ENCODE measurements at regions not wholly inside any gene's neighbourhood (a gene's known extent, or its start where the extent isn't known, plus 50 kb on each side); places are given as distances from the start of the nearest gene placed in this dataset.

DNA sequence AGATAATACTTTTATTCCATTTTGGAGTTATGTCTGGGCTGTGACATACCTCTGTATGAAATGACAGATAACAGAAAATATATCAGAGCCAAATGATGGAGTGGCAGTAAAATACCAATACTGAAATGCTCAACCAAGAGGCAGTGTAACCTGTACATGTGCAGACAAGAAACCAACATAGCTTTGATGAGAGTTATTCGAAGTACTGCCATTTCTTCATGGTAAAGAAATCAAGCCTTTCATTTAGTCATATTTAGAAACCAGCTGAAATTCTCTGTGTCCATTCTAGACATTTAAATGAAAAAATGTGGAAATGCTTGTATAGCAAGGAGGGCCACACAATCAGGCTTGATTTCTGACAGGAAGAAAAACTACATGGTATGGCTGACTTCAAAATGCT lies 127.1 kb upstream of the PTPRZ1 start:
- H3K9me3 ChIP-seq (ENCODE audit: control insufficient read depth, low read depth, low read length) = no peaks in the 10 kb centered on the region
- dilution Hi-C loops (cut with MboI; ENCODE audit: extremely low pct_ligation_motif_present, low sequenced_read_pairs) = no loop called here
- no peaks in the 10 kb centered on the region for H3K36me3 ChIP-seq (ENCODE audit: control insufficient read depth in 2 of 2, extremely low read depth in 1 of 2, insufficient read depth in 2 of 2, low read length in 2 of 2)
- H3K4me1 ChIP-seq (ENCODE audit: control insufficient read depth, extremely low read depth, insufficient read depth, low read length) = peaks cover 33% of the 10 kb centered on the region
- no peaks in the 10 kb centered on the region for H3K79me2 ChIP-seq (ENCODE audit: control insufficient read depth, insufficient read depth, low read length)
- no peak overlapping the region for H2AFZ ChIP-seq (ENCODE audit: control insufficient read depth, low read length)
- FAIRE-seq = peak; percentile 44
- no peak overlapping the region for H3K4me3 ChIP-seq (ENCODE audit: control insufficient read depth in 2 of 3, extremely low read depth in 1 of 3, insufficient read depth in 2 of 3, low read depth in 1 of 3, low read length in 3 of 3)
- H3K9ac ChIP-seq (ENCODE audit: control insufficient read depth, extremely low read depth, insufficient read depth, low read length) = no peak overlapping the region
- no peak overlapping the region for H3K4me2 ChIP-seq (ENCODE audit: control insufficient read depth, extremely low read depth, insufficient read depth, low read depth, low read length)
- DNase-seq (ENCODE audit: low read depth, low spot score) = no peak
- H3K27ac ChIP-seq (ENCODE audit: control insufficient read depth, insufficient read depth, low read length) = peak overlapping the region; percentile 83
- TF ChIP-seq CTCF (optimal IDR thresholded peaks at IDR 0.05 in 1 of 3, IDR thresholded peaks at IDR 0.05 in 1 of 3, conservative IDR thresholded peaks at IDR 0.05 in 1 of 3; ENCODE audit: extremely low read depth in 1 of 3, insufficient read depth in 2 of 3, low read length in 3 of 3) = no peak
- TF ChIP-seq EZH2 (IDR thresholded peaks at IDR 0.05; ENCODE audit: low read length) = no peak
- no peaks in the 10 kb centered on the region for H3K27me3 ChIP-seq (ENCODE audit: control insufficient read depth, extremely low read depth, insufficient read depth, low read length)
- H3K9me1 ChIP-seq (ENCODE audit: control insufficient read depth, extremely low read depth, insufficient read depth, low read length) = no peaks in the 10 kb centered on the region
- H4K20me1 ChIP-seq (ENCODE audit: control insufficient read depth, extremely low read depth, insufficient read depth, low read length) = no peaks in the 10 kb centered on the region

DNA sequence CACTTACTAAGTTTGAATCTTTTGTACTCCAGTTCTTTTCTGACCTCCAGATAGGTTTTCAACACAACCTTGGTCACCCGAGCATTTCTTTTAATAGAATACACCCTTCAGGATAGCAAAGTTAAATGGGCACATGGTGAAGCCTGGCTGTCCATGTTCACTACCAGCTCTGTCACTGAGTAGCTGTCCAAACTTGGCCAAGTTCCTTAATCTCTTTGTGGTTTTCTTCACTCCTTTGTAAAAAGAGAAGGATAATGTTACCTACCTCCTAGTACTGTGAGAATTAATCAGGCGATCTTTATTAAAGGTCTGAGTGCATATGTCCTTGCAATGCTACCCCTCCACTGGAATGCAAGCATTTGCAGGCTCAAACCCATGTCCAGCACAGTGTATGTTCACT lies 128.1 kb upstream of the PTPRZ1 start:
- H4K20me1 ChIP-seq (ENCODE audit: control insufficient read depth, extremely low read depth, insufficient read depth, low read length) = no peaks in the 10 kb centered on the region
- no peak overlapping the region for H3K4me3 ChIP-seq (ENCODE audit: control insufficient read depth in 2 of 3, extremely low read depth in 1 of 3, insufficient read depth in 2 of 3, low read depth in 1 of 3, low read length in 3 of 3)
- H3K4me1 ChIP-seq (ENCODE audit: control insufficient read depth, extremely low read depth, insufficient read depth, low read length) = peaks cover 33% of the 10 kb centered on the region
- H3K27ac ChIP-seq (ENCODE audit: control insufficient read depth, insufficient read depth, low read length) = peak overlapping the region; percentile 83
- peak overlapping the region; percentile 58 for H3K4me2 ChIP-seq (ENCODE audit: control insufficient read depth, extremely low read depth, insufficient read depth, low read depth, low read length)
- H3K9me1 ChIP-seq (ENCODE audit: control insufficient read depth, extremely low read depth, insufficient read depth, low read length) = no peaks in the 10 kb centered on the region
- H2AFZ ChIP-seq (ENCODE audit: control insufficient read depth, low read length) = no peak overlapping the region
- H3K36me3 ChIP-seq (ENCODE audit: control insufficient read depth in 2 of 2, extremely low read depth in 1 of 2, insufficient read depth in 2 of 2, low read length in 2 of 2) = no peaks in the 10 kb centered on the region
- H3K9me3 ChIP-seq (ENCODE audit: control insufficient read depth, low read depth, low read length) = no peaks in the 10 kb centered on the region
- dilution Hi-C loops (cut with MboI; ENCODE audit: extremely low pct_ligation_motif_present, low sequenced_read_pairs) = no loop called here
- no peaks in the 10 kb centered on the region for H3K27me3 ChIP-seq (ENCODE audit: control insufficient read depth, extremely low read depth, insufficient read depth, low read length)
- TF ChIP-seq EZH2 (IDR thresholded peaks at IDR 0.05; ENCODE audit: low read length) (no peak), CTCF (optimal IDR thresholded peaks at IDR 0.05 in 1 of 3, IDR thresholded peaks at IDR 0.05 in 1 of 3, conservative IDR thresholded peaks at IDR 0.05 in 1 of 3; ENCODE audit: extremely low read depth in 1 of 3, insufficient read depth in 2 of 3, low read length in 3 of 3) (no peak)
- DNase-seq (ENCODE audit: low read depth, low spot score) (no peak), FAIRE-seq (peak; percentile 67)
- no peaks in the 10 kb centered on the region for H3K79me2 ChIP-seq (ENCODE audit: control insufficient read depth, insufficient read depth, low read length)
- peak overlapping the region; percentile 22 for H3K9ac ChIP-seq (ENCODE audit: control insufficient read depth, extremely low read depth, insufficient read depth, low read length)

Measured in keratinocyte (primary cell).